Spleen (tissue), 11 donors: ENCODE measurements at regions not wholly inside any gene's neighbourhood (a gene's known extent, or its start where the extent isn't known, plus 50 kb on each side); places are given as distances from the start of the nearest gene placed in this dataset.

ENCODE experiments used
- DNase-seq: peaks from one replicate; pipeline ENCODE4 v3.0.0-alpha.2; 2020
- H3K27ac ChIP-seq, 8 donors: fragments of 200-600 bp; sonication (generic) in 7 of 8; 1 replicate in 4 of 8; 2 replicates in 4 of 8; pipeline versions ENCODE4 v1.5.0 to v1.8.0; 2016 to 2021; ENCODE audit warnings: inconsistent platforms in 4 of 8, mild to moderate bottlenecking in 4 of 8, moderate library complexity in 1 of 8
- H3K27me3 ChIP-seq, 7 donors: fragments of 200-600 bp; sonication (generic) in 6 of 7; replicated peaks in 1 of 7; 1 replicate in 4 of 7; 2 replicates in 3 of 7; pipeline versions ENCODE4 v1.5.0 to v1.8.0; 2016 to 2021; ENCODE audit warnings: inconsistent platforms in 3 of 7, mild to moderate bottlenecking in 1 of 7
- H3K36me3 ChIP-seq, 6 donors: fragments of 200-600 bp; sonication (generic) in 5 of 6; 1 replicate in 4 of 6; 2 replicates in 2 of 6; pipeline versions ENCODE4 v1.5.0 to v1.8.0; 2016 to 2021; ENCODE audit warnings: inconsistent platforms in 2 of 6
- H3K4me1 ChIP-seq, 6 donors: fragments of 200-600 bp; sonication (generic) in 5 of 6; 1 replicate in 3 of 6; 2 replicates in 3 of 6; pipeline versions ENCODE4 v1.5.0 to v1.8.0; 2016 to 2021; ENCODE audit warnings: inconsistent platforms in 3 of 6
- H3K4me3 ChIP-seq, 8 donors: fragments of 200-600 bp; sonication (generic) in 7 of 8; 1 replicate in 4 of 8; 2 replicates in 4 of 8; pipeline versions ENCODE4 v1.5.0 to v1.8.0; 2016 to 2021; ENCODE audit warnings: inconsistent platforms in 4 of 8, mild to moderate bottlenecking in 4 of 8, moderate library complexity in 2 of 8
- H3K9me3 ChIP-seq, 8 donors: fragments of 200-600 bp; sonication (generic) in 7 of 8; 1 replicate in 4 of 8; 2 replicates in 4 of 8; pipeline versions ENCODE4 v1.5.0 to v1.8.0; 2016 to 2021; ENCODE audit warnings: inconsistent platforms in 4 of 8
- CTCF ChIP-seq, 11 experiments: fragments of 200-600 bp in 7 of 11; fragments of 450-650 bp in 4 of 11; sonication (generic) in 4 of 11; IDR thresholded peaks in 8 of 11; conservative IDR thresholded peaks in 3 of 11; 1 replicate in 7 of 11; 2 replicates in 4 of 11; pipeline versions ENCODE4 v1.4.0 to v1.8.0; 2016 to 2021; ENCODE audit warnings: antibody characterized with exemption in 11 of 11, inconsistent platforms in 4 of 11, mild to moderate bottlenecking in 1 of 11
- POLR2A ChIP-seq, 3 donors: fragments of 450-650 bp; IDR thresholded peaks; one replicate each; pipeline ENCODE4 v1.5.1; 2017; ENCODE audit warnings: antibody characterized with exemption in 3 of 3, mild to moderate bottlenecking in 1 of 3
- POLR2AphosphoS5 ChIP-seq, 3 donors: sonication (generic); formaldehyde crosslinking; IDR thresholded peaks; one replicate each; pipeline ENCODE4 v1.5.1; 2017; ENCODE audit warnings: antibody characterized with exemption in 3 of 3
- WGBS, 5 donors: extraction: QIAGEN DNeasy Blood & Tissue Kit in 3 of 5; methylation state at CpG; one replicate each; pipeline versions ENCODE4 v1.1.5 to v1.1.7; 2013 to 2018; 5-methylcytosine and 5-hydroxymethylcytosine counted together
- intact Hi-C: fragments of 100-400 bp; cut with DNase I; formaldehyde crosslinking; loops from one replicate; pipeline ENCODE4 v1.15.0; 2023; ENCODE audit warnings: low total_unique reads
- donor health status: healthy with polysubstance abuse.
- donor health status: DM: no; HTN: no; CAD: no; lungs with moderate emphysema.
- donor health status: DM: no; HTN: no; CAD: no.
- donor health status: Bipolar disorder and iron deficiency.
- donor health status: healthy.
- donor health status: DM: no; HTN: no; CAD: no.
- donor health status: DM: yes; HTN: yes; CAD: no.

GRCh38 chr11:127381247-127381646 is 380.7 kb upstream of the KIRREL3 start:
- 59 to 89% (median 79%) methylated on average over 3 of the region's 3 CpGs for WGBS, 5 donors

GRCh38 chr11:127379686-127380085 is 379.1 kb upstream of the KIRREL3 start:
- WGBS, 5 donors: 86 to 95% (median 87%) methylated on average over 2 of the region's 2 CpGs

More at GRCh38 chr11:127381247-127381646, 380.7 kb upstream of the KIRREL3 start:
- H3K36me3 ChIP-seq: no peaks in the 10 kb centered on the region
- intact Hi-C loops: no loop called here
- H3K9me3 ChIP-seq: no peaks in the 10 kb centered on the region
- no peaks in the 10 kb centered on the region for H3K4me1 ChIP-seq
- TF ChIP-seq CTCF (IDR thresholded peaks at IDR 0.05 in 8 of 11, conservative IDR thresholded peaks at IDR 0.05 in 3 of 11): no peak
- TF ChIP-seq POLR2A (IDR thresholded peaks at IDR 0.05): no peak
- no peak for TF ChIP-seq POLR2AphosphoS5 (IDR thresholded peaks at IDR 0.05)
- DNase-seq: no peak
- H3K4me3 ChIP-seq: no peak overlapping the region
- H3K27me3 ChIP-seq: no peaks in the 10 kb centered on the region
- no peak overlapping the region for H3K27ac ChIP-seq

GRCh38 chr11:127376301-127376700 is 375.7 kb upstream of the KIRREL3 start:
- H3K4me3 ChIP-seq: no peak overlapping the region
- no peak for DNase-seq
- 74 to 96% (median 86%) methylated on average over 2 of the region's 2 CpGs for WGBS, 5 donors
- H3K9me3 ChIP-seq: no peaks in the 10 kb centered on the region
- TF ChIP-seq POLR2AphosphoS5 (IDR thresholded peaks at IDR 0.05) (no peak), CTCF (IDR thresholded peaks at IDR 0.05 in 8 of 11, conservative IDR thresholded peaks at IDR 0.05 in 3 of 11) (no peak), POLR2A (IDR thresholded peaks at IDR 0.05) (no peak)
- intact Hi-C loops: no loop called here
- H3K27me3 ChIP-seq: no peaks in the 10 kb centered on the region
- H3K4me1 ChIP-seq: no peaks in the 10 kb centered on the region
- H3K36me3 ChIP-seq: no peaks in the 10 kb centered on the region
- H3K27ac ChIP-seq: no peak overlapping the region

More at GRCh38 chr11:127379686-127380085, 379.1 kb upstream of the KIRREL3 start:
- intact Hi-C loops: no loop called here
- no peak for TF ChIP-seq CTCF (IDR thresholded peaks at IDR 0.05 in 8 of 11, conservative IDR thresholded peaks at IDR 0.05 in 3 of 11)
- TF ChIP-seq POLR2AphosphoS5 (IDR thresholded peaks at IDR 0.05): no peak
- TF ChIP-seq POLR2A (IDR thresholded peaks at IDR 0.05): no peak
- no peak overlapping the region for H3K27ac ChIP-seq
- no peaks in the 10 kb centered on the region for H3K9me3 ChIP-seq
- DNase-seq: no peak
- no peaks in the 10 kb centered on the region for H3K36me3 ChIP-seq
- H3K4me1 ChIP-seq: no peaks in the 10 kb centered on the region
- no peak overlapping the region for H3K4me3 ChIP-seq
- no peaks in the 10 kb centered on the region for H3K27me3 ChIP-seq

- H3K4me1 ChIP-seq: no peaks in the 10 kb centered on the region
- WGBS, 5 donors: 90 to 93% (median 91%) methylated on average over 8 of the region's 8 CpGs
- no peaks in the 10 kb centered on the region for H3K9me3 ChIP-seq
- intact Hi-C loops: no loop called here
- H3K27ac ChIP-seq: no peak overlapping the region
- H3K36me3 ChIP-seq: no peaks in the 10 kb centered on the region
- no peak overlapping the region for H3K4me3 ChIP-seq
- no peaks in the 10 kb centered on the region for H3K27me3 ChIP-seq
- DNase-seq: no peak
- TF ChIP-seq POLR2AphosphoS5 (IDR thresholded peaks at IDR 0.05) (no peak), CTCF (IDR thresholded peaks at IDR 0.05 in 8 of 11, conservative IDR thresholded peaks at IDR 0.05 in 3 of 11) (no peak), POLR2A (IDR thresholded peaks at IDR 0.05) (no peak)
Observed at GRCh38 chr11:127369356-127369755, 368.8 kb upstream of the KIRREL3 start.
